Endothelial cell of umbilical vein (primary cell): ENCODE measurements at regions not wholly inside any gene's neighbourhood (a gene's known extent, or its start where the extent isn't known, plus 50 kb on each side); places are given as distances from the start of the nearest gene placed in this dataset.

ENCODE experiments used
- BruUV-seq: library from RNA; stranded (reverse); fragments of 400-500 nt; replicated peaks from 2 replicates; lab custom pipeline; 2021; lab: Mats Ljungman, UMichigan
- CTCF ChIA-PET: fragments of 300-600, 350-600 bp; sonication (Branson Sonifier 250); formaldehyde crosslinking; loops from one replicate; lab custom pipeline; 2021; ENCODE audit warnings: antibody characterized with exemption, inconsistent platforms; lab: Charles Lee
- POLR2A ChIA-PET: fragments of 300-600, 350-600 bp; sonication (Branson Sonifier 250); formaldehyde crosslinking; loops from one replicate; lab custom pipeline; 2021; ENCODE audit warnings: antibody characterized with exemption, inconsistent platforms; lab: Charles Lee
- DNase-seq: peaks from one replicate; pipeline ENCODE4 v3.0.0-alpha.2; 2011; ENCODE audit warnings: low read depth, low spot score
- FAIRE-seq: peaks from 2 replicates; lab custom pipeline; 2011; peaks lifted over from hg19 to GRCh38; lab: Jason Lieb, UNC
- H2AFZ ChIP-seq: 2 replicates; pipeline ENCODE4 v1.6.0; 2012; ENCODE audit warnings: low read depth, low read length, control low read depth, inconsistent platforms
- H3K27ac ChIP-seq: 2 replicates; pipeline ENCODE4 v1.5.1; 2011; ENCODE audit warnings: low read depth, mild to moderate bottlenecking, control low read depth, low read length, moderate library complexity; ENCODE audit not compliant: insufficient read depth
- H3K27me3 ChIP-seq, 2 experiments: 2 replicates each; pipeline versions ENCODE4 v1.6.0 to v1.6.1; 2011; ENCODE audit warnings: low read length in 2 of 2, mixed read lengths in 1 of 2; ENCODE audit not compliant: control insufficient read depth in 2 of 2, insufficient read depth in 2 of 2
- H3K36me3 ChIP-seq, 2 experiments: 2 replicates in 1 of 2; 3 replicates in 1 of 2; pipeline ENCODE4 v1.5.1; 2011; ENCODE audit warnings: low read length in 2 of 2, mild to moderate bottlenecking in 1 of 2, moderate library complexity in 1 of 2; ENCODE audit not compliant: control insufficient read depth in 2 of 2, insufficient read depth in 2 of 2; ENCODE audit errors: extremely low read depth in 1 of 2
- H3K4me1 ChIP-seq: 3 replicates; pipeline ENCODE4 v1.5.1; 2011; ENCODE audit warnings: mild to moderate bottlenecking, low read length; ENCODE audit not compliant: control insufficient read depth, insufficient read depth; ENCODE audit errors: extremely low read depth
- H3K4me2 ChIP-seq: 2 replicates; pipeline ENCODE4 v1.6.1; 2011; ENCODE audit warnings: low read length, control low read depth, mixed read lengths; ENCODE audit not compliant: insufficient read depth
- H3K4me3 ChIP-seq, 3 experiments: fragments of 200-600 bp in 1 of 3; sonication (generic), shearing (Covaris generic) in 1 of 3; replicated peaks in 1 of 3; 2 replicates each; pipeline ENCODE4 v1.5.1; 2011 to 2016; ENCODE audit warnings: control low read depth in 3 of 3, low read length in 3 of 3, mild to moderate bottlenecking in 2 of 3, inconsistent platforms in 1 of 3, low read depth in 1 of 3, moderate library complexity in 1 of 3; ENCODE audit not compliant: insufficient read depth in 1 of 3
- H3K79me2 ChIP-seq: 2 replicates; pipeline ENCODE4 v1.6.0; 2012; ENCODE audit warnings: low read length, inconsistent platforms; ENCODE audit not compliant: control insufficient read depth, insufficient read depth
- H3K9ac ChIP-seq: replicated peaks from 2 replicates; pipeline ENCODE3; 2011; ENCODE audit warnings: low read length, control low read depth; ENCODE audit not compliant: insufficient read depth; ENCODE audit errors: extremely low read depth
- H3K9me1 ChIP-seq: replicated peaks from 3 replicates; pipeline ENCODE4 v1.6.0; 2011; ENCODE audit warnings: mild to moderate bottlenecking, low read length; ENCODE audit not compliant: control insufficient read depth, insufficient read depth; ENCODE audit errors: extremely low read depth
- H3K9me3 ChIP-seq: replicated peaks from 2 replicates; pipeline ENCODE4 v1.5.1; 2012; ENCODE audit warnings: low read length, inconsistent platforms; ENCODE audit not compliant: control insufficient read depth, insufficient read depth
- H4K20me1 ChIP-seq: replicated peaks from 2 replicates; pipeline ENCODE3; 2011; ENCODE audit warnings: mild to moderate bottlenecking, low read length; ENCODE audit not compliant: control insufficient read depth, insufficient read depth; ENCODE audit errors: extremely low read depth
- EZH2 ChIP-seq: IDR thresholded peaks from 2 replicates; pipeline ENCODE4 v1.6.1; 2012; ENCODE audit warnings: borderline replicate concordance, low read depth, mild to moderate bottlenecking, moderate library complexity, low read length, inconsistent platforms; ENCODE audit not compliant: severe bottlenecking
- FOS ChIP-seq: IDR thresholded peaks from 2 replicates; pipeline ENCODE4 v1.6.1; 2011; ENCODE audit warnings: mild to moderate bottlenecking, low read length, moderate library complexity, borderline replicate concordance; ENCODE audit not compliant: insufficient read depth
- GATA2 ChIP-seq: IDR thresholded peaks from 2 replicates; pipeline ENCODE4 v1.7.0; 2011; ENCODE audit warnings: low read depth, mild to moderate bottlenecking, moderate library complexity, mixed read lengths, low read length; ENCODE audit not compliant: insufficient read length, insufficient read depth
- JUN ChIP-seq: IDR thresholded peaks from 2 replicates; pipeline ENCODE4 v1.6.1; 2011; ENCODE audit warnings: borderline replicate concordance, low read depth; ENCODE audit not compliant: insufficient read length, insufficient read depth
- POLR2A ChIP-seq: IDR thresholded peaks from 2 replicates; pipeline ENCODE4 v1.6.1; 2012; ENCODE audit warnings: low read depth, mild to moderate bottlenecking, control low read depth, low read length
- POLR2AphosphoS5 ChIP-seq: IDR thresholded peaks from 2 replicates; pipeline ENCODE4 v1.6.1; 2012; ENCODE audit warnings: low read depth, mild to moderate bottlenecking, control low read depth, low read length, moderate library complexity; ENCODE audit not compliant: insufficient read depth
- dilution Hi-C: fragments of 300-500 bp; cut with MboI; formaldehyde crosslinking; loops from one replicate; pipeline ENCODE4 v1.15.0; 2019; ENCODE audit warnings: low sequenced_read_pairs; ENCODE audit not compliant: extremely low pct_ligation_motif_present
- intact Hi-C: fragments of 100-400 bp; cut with micrococcal nuclease; formaldehyde crosslinking; loops from one replicate; pipeline ENCODE4 v1.10.0; 2022
- TF ChIP-seq, protein P1 (sequence below), 2 donors: IDR thresholded peaks; 1 replicate in 1 of 2; 2 replicates in 1 of 2; pipeline ENCODE4 v1.5.1; 2011; ENCODE audit warnings: low read length in 2 of 2, mild to moderate bottlenecking in 2 of 2, moderate library complexity in 2 of 2, control low read depth in 1 of 2, inconsistent platforms in 1 of 2, low read depth in 1 of 2; ENCODE audit not compliant: insufficient read depth in 1 of 2; ENCODE audit errors: extremely low read depth in 1 of 2

DNA sequence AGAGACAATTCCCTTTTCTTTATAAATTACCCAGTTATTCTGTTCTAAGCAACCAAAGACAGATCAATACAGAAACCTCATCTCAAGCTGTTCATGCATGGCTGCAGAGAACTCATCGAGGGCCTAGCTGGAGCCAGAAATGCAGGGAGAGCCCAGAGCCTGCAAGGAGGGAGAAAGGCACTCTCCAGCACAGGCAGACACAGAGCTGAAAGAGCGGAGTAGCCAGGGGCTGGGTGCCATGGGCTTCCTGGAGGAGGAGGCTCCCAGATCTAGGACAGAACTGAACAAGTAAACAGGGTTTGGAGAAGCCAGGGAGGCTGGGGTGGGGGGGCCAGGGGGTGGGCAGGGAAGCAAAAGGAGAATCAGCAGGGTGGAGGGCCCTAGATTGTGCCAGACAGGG lies 144.2 kb upstream of the ZNF507 start:
- H2AFZ ChIP-seq, result no peak overlapping the region
- peaks cover 6% of the 10 kb centered on the region for H3K4me1 ChIP-seq
- POLR2A ChIA-PET, result interaction anchor here (0.7 kb wide), 1 partner anchor 177 kb away, joined by 5 read pairs; no protein-coding TSS in a partner anchor
- H3K9me3 ChIP-seq, result no peaks in the 10 kb centered on the region
- H3K4me2 ChIP-seq, result no peak overlapping the region
- dilution Hi-C loops, result no loop called here
- intact Hi-C loops, result loop anchor here (1.0 to 2.0 kb wide), 4 partner anchors 21 to 1518 kb away; partner anchors contain the start of gene TSHZ3
- no peak overlapping the region for H3K4me3 ChIP-seq
- TF ChIP-seq FOS (no peak), EZH2 (no peak), GATA2 (no peak), POLR2A (no peak), JUN (no peak), POLR2AphosphoS5 (no peak)
- TF ChIP-seq, protein P1, sequence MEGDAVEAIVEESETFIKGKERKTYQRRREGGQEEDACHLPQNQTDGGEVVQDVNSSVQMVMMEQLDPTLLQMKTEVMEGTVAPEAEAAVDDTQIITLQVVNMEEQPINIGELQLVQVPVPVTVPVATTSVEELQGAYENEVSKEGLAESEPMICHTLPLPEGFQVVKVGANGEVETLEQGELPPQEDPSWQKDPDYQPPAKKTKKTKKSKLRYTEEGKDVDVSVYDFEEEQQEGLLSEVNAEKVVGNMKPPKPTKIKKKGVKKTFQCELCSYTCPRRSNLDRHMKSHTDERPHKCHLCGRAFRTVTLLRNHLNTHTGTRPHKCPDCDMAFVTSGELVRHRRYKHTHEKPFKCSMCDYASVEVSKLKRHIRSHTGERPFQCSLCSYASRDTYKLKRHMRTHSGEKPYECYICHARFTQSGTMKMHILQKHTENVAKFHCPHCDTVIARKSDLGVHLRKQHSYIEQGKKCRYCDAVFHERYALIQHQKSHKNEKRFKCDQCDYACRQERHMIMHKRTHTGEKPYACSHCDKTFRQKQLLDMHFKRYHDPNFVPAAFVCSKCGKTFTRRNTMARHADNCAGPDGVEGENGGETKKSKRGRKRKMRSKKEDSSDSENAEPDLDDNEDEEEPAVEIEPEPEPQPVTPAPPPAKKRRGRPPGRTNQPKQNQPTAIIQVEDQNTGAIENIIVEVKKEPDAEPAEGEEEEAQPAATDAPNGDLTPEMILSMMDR (IDR thresholded peaks at IDR 0.05; ENCODE audit: extremely low read depth in 1 of 2, insufficient read depth in 1 of 2, low read depth in 1 of 2, low read length in 2 of 2), result no peak
- no peaks in the 10 kb centered on the region for H3K9me1 ChIP-seq
- no peaks in the 10 kb centered on the region for H3K27me3 ChIP-seq
- H3K79me2 ChIP-seq, result no peaks in the 10 kb centered on the region
- FAIRE-seq (no peak), DNase-seq (no peak)
- no peak overlapping the region for H3K27ac ChIP-seq
- no peaks in the 10 kb centered on the region for H4K20me1 ChIP-seq
- CTCF ChIA-PET, result interaction anchor here (1.6 to 2.8 kb wide), 2 partner anchors 23 to 1518 kb away, joined by 6 to 9 read pairs; no protein-coding TSS in a partner anchor
- H3K36me3 ChIP-seq, result no peaks in the 10 kb centered on the region
- BruUV-seq, result no TSS peak
- H3K9ac ChIP-seq, result no peak overlapping the region
